ENCODE measurements at regions not wholly inside any gene's neighbourhood (a gene's known extent, or its start where the extent isn't known, plus 50 kb on each side); places are given as distances from the start of the nearest gene placed in this dataset.
A peak's percentile ranks its signal among the peaks of the same experiment; 100 is the strongest.

DNA sequence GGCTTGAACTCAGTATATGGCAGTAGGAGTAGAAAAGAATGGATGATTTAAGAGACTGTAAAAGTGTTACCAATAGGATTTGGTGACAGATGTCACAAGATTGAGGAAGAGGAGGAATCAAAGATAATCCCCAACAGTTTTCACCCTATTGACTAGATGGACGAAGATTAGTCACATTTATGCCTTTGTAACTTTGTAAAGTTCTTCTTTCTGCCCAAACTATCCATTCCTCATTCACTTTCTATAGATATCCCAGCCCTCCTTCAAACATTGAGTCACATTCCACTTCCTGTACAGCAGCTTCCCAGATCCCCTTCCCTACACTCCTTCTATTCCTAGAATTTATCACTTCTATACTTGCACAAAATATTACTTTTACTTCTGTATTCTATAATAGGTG is 207.9 kb downstream of the BTG1 start:
- no peak overlapping the region for H3K4me3 ChIP-seq (ENCODE audit: low read length)
- no peaks in the 10 kb centered on the region for H3K9me3 ChIP-seq (ENCODE audit: control insufficient read depth, low read length)
- H3K9ac ChIP-seq (ENCODE audit: low read length) = no peak overlapping the region
- DNase-seq (ENCODE audit: low read depth) = no peak
- H3K36me3 ChIP-seq (ENCODE audit: control insufficient read depth, insufficient read depth, low read length, severe bottlenecking) = no peaks in the 10 kb centered on the region
- no peaks in the 10 kb centered on the region for H3K27me3 ChIP-seq (replicated peaks; ENCODE audit: control insufficient read depth, insufficient read depth, low read length)
- H3K4me1 ChIP-seq (ENCODE audit: control insufficient read depth, insufficient read depth, low read length) = no peaks in the 10 kb centered on the region

DNA sequence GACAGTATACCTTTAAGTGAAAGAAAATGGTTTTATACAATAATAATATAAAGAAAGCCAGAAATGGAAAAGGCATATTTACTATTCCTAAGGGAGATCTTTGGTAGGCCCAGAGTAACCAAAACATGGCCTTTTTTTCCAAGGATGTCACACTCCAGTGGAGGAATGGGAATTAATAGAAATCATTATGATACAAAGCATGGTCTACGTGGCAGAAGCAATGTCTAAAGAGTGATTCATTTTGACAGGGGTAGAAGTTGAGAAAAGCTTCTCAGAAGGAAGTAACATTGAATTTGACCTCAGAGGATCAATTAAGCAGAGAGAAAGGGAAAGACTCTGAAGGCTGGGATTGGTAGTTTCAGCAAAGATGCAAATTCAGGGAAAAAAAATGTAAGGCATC is 208.6 kb downstream of the BTG1 start:
- H3K4me1 ChIP-seq (ENCODE audit: control insufficient read depth, insufficient read depth, low read length) = no peaks in the 10 kb centered on the region
- no peaks in the 10 kb centered on the region for H3K36me3 ChIP-seq (ENCODE audit: control insufficient read depth, insufficient read depth, low read length, severe bottlenecking)
- no peaks in the 10 kb centered on the region for H3K27me3 ChIP-seq (replicated peaks; ENCODE audit: control insufficient read depth, insufficient read depth, low read length)
- no peak for DNase-seq (ENCODE audit: low read depth)
- no peaks in the 10 kb centered on the region for H3K9me3 ChIP-seq (ENCODE audit: control insufficient read depth, low read length)
- no peak overlapping the region for H3K9ac ChIP-seq (ENCODE audit: low read length)
- no peak overlapping the region for H3K4me3 ChIP-seq (ENCODE audit: low read length)

DNA sequence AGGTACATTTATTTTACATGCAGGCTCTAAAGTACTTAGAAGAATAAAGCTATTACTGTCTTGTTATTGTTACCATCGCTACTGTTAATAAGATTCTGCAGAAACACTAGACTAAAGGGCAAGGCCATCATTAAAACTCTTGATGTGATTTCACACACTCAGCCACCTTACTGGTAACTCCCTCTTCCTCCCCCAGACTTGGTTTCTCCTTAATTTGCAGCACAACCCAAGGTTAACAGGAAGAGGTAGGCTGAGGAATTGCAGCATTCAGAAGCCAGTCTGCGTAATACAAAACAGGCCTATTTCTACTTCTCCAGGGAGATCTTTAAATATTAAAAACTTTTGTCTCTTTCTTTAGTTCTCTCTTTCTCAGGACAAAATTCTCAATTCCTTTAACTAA is 210.3 kb downstream of the BTG1 start:
- Histone ChIP-seq H3K4me1 (ENCODE audit: control insufficient read depth, insufficient read depth, low read length) (peaks cover 5% of the 10 kb centered on the region), H3K27me3 (replicated peaks; ENCODE audit: control insufficient read depth, insufficient read depth, low read length) (no peaks in the 10 kb centered on the region), H3K4me3 (ENCODE audit: low read length) (no peak overlapping the region), H3K36me3 (ENCODE audit: control insufficient read depth, insufficient read depth, low read length, severe bottlenecking) (no peaks in the 10 kb centered on the region), H3K9me3 (ENCODE audit: control insufficient read depth, low read length) (no peaks in the 10 kb centered on the region), H3K9ac (ENCODE audit: low read length) (no peak overlapping the region)
- DNase-seq (ENCODE audit: low read depth) = no peak

- H3K27me3 ChIP-seq (replicated peaks; ENCODE audit: control insufficient read depth, insufficient read depth, low read length) = no peaks in the 10 kb centered on the region
- H3K9me3 ChIP-seq (ENCODE audit: control insufficient read depth, low read length) = no peaks in the 10 kb centered on the region
- H3K9ac ChIP-seq (ENCODE audit: low read length) = no peak overlapping the region
- DNase-seq (ENCODE audit: low read depth) = peak; percentile 30
- no peak overlapping the region for H3K4me3 ChIP-seq (ENCODE audit: low read length)
- peaks cover 5% of the 10 kb centered on the region for H3K4me1 ChIP-seq (ENCODE audit: control insufficient read depth, insufficient read depth, low read length)
- H3K36me3 ChIP-seq (ENCODE audit: control insufficient read depth, insufficient read depth, low read length, severe bottlenecking) = no peaks in the 10 kb centered on the region
These were observed 214.5 kb downstream of the BTG1 start for GRCh38 chr12:91931111-91931510.

DNA sequence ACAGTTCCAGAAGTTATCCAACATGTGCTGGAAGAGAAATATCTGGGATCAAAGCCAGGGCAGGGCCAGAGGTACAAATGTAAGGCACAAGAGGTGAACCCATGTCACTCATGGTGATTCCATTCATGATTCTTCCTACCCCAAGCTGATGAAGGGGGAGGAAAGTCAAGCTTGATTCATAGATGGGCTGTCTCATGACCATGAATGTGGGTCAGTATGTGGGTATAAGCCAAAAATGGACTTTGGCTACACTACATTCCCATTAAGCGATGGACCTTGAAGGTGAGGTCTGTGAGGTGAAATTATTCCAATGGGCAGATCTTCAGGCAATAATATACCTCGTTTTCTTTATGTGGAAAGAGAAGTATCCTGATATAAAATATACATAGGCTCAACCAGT is 217.1 kb downstream of the BTG1 start:
- Histone ChIP-seq H3K9ac (ENCODE audit: low read length) (no peak overlapping the region), H3K36me3 (ENCODE audit: control insufficient read depth, insufficient read depth, low read length, severe bottlenecking) (no peaks in the 10 kb centered on the region), H3K4me3 (ENCODE audit: low read length) (no peak overlapping the region), H3K27me3 (replicated peaks; ENCODE audit: control insufficient read depth, insufficient read depth, low read length) (no peaks in the 10 kb centered on the region), H3K9me3 (ENCODE audit: control insufficient read depth, low read length) (no peaks in the 10 kb centered on the region), H3K4me1 (ENCODE audit: control insufficient read depth, insufficient read depth, low read length) (peaks cover 5% of the 10 kb centered on the region)
- no peak for DNase-seq (ENCODE audit: low read depth)

GRCh38 chr12:91926848-91927247 is 218.8 kb downstream of the BTG1 start:
- peaks cover 10% of the 10 kb centered on the region for H3K4me1 ChIP-seq (ENCODE audit: control insufficient read depth, insufficient read depth, low read length)
- H3K9ac ChIP-seq (ENCODE audit: low read length) = no peak overlapping the region
- DNase-seq (ENCODE audit: low read depth) = peak; percentile 58
- H3K27me3 ChIP-seq (replicated peaks; ENCODE audit: control insufficient read depth, insufficient read depth, low read length) = no peaks in the 10 kb centered on the region
- no peak overlapping the region for H3K4me3 ChIP-seq (ENCODE audit: low read length)
- no peaks in the 10 kb centered on the region for H3K36me3 ChIP-seq (ENCODE audit: control insufficient read depth, insufficient read depth, low read length, severe bottlenecking)
- H3K9me3 ChIP-seq (ENCODE audit: control insufficient read depth, low read length) = no peaks in the 10 kb centered on the region

DNA sequence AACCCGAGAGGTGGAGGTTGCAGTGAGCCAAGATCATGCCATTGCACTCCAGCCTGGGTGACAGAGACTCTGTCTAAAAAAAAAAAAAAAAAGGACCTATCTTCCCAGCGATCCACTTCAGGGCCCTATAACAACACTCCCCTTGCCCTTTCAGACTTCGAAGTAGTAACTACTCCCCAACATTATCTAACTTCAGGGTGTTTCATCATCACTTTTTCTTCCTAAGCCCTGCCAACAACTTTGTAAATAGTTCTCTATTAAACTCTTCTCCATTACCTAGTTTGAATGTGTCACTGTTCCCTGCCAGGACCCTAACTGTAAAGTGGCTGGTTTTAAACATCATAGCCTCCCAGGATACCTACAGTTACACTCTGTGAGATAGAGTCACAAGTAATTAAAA is 220.8 kb downstream of the BTG1 start:
- Histone ChIP-seq H3K9ac (ENCODE audit: low read length) (no peak overlapping the region), H3K27me3 (replicated peaks; ENCODE audit: control insufficient read depth, insufficient read depth, low read length) (no peaks in the 10 kb centered on the region), H3K4me1 (ENCODE audit: control insufficient read depth, insufficient read depth, low read length) (peaks cover 5% of the 10 kb centered on the region), H3K36me3 (ENCODE audit: control insufficient read depth, insufficient read depth, low read length, severe bottlenecking) (no peaks in the 10 kb centered on the region), H3K9me3 (ENCODE audit: control insufficient read depth, low read length) (no peaks in the 10 kb centered on the region), H3K4me3 (ENCODE audit: low read length) (no peak overlapping the region)
- no peak for DNase-seq (ENCODE audit: low read depth)

GRCh38 chr12:91923864-91924263 is 221.8 kb downstream of the BTG1 start:
- no peaks in the 10 kb centered on the region for H3K9me3 ChIP-seq (ENCODE audit: control insufficient read depth, low read length)
- H3K36me3 ChIP-seq (ENCODE audit: control insufficient read depth, insufficient read depth, low read length, severe bottlenecking) = no peaks in the 10 kb centered on the region
- no peak overlapping the region for H3K4me3 ChIP-seq (ENCODE audit: low read length)
- H3K27me3 ChIP-seq (replicated peaks; ENCODE audit: control insufficient read depth, insufficient read depth, low read length) = no peaks in the 10 kb centered on the region
- H3K9ac ChIP-seq (ENCODE audit: low read length) = no peak overlapping the region
- H3K4me1 ChIP-seq (ENCODE audit: control insufficient read depth, insufficient read depth, low read length) = peaks cover 5% of the 10 kb centered on the region
- DNase-seq (ENCODE audit: low read depth) = no peak

DNA sequence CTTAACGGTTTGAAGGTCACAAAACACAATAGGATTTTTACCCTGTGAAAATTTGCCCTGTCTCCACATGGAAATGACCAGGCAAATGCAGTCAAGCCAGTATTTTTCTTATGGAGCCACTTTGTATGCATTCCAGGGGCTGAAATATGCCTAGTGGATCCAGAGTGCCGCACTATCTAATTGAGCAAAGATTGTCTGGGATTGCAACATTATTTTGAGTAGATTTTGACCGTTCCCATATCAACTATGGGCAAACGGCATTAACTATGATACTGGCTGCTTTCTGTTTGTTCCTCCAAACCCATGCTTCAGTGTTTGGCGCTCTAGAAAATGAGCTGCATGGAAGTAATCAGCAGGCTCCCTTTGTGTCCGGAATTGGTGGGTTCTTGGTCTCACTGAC is 223.0 kb downstream of the BTG1 start:
- no peak overlapping the region for H3K9ac ChIP-seq (ENCODE audit: low read length)
- H3K36me3 ChIP-seq (ENCODE audit: control insufficient read depth, insufficient read depth, low read length, severe bottlenecking) = no peaks in the 10 kb centered on the region
- no peaks in the 10 kb centered on the region for H3K27me3 ChIP-seq (replicated peaks; ENCODE audit: control insufficient read depth, insufficient read depth, low read length)
- no peak for DNase-seq (ENCODE audit: low read depth)
- H3K9me3 ChIP-seq (ENCODE audit: control insufficient read depth, low read length) = no peaks in the 10 kb centered on the region
- peaks cover 5% of the 10 kb centered on the region for H3K4me1 ChIP-seq (ENCODE audit: control insufficient read depth, insufficient read depth, low read length)
- no peak overlapping the region for H3K4me3 ChIP-seq (ENCODE audit: low read length)

DNA sequence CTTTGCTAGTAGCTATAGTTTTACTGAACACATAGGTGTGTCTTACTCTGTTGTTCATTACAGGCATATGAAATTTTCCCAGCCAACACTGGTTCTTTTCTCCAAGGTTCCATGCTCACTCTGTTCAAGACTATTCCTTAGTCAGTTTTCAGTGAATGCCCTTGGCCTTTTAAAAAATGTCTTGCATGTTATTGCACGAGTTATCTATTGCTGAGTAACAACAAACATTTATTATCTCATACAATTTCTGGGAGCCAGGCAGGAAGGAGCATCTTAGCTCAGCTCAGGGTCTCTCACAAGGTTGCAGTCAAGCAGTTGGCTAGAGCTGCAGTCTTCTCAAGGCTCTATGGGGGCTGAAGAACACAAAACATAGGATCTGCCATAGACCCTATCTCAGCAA is 223.5 kb downstream of the BTG1 start:
- H3K27me3 ChIP-seq (replicated peaks; ENCODE audit: control insufficient read depth, insufficient read depth, low read length) = no peaks in the 10 kb centered on the region
- DNase-seq (ENCODE audit: low read depth) = no peak
- no peaks in the 10 kb centered on the region for H3K36me3 ChIP-seq (ENCODE audit: control insufficient read depth, insufficient read depth, low read length, severe bottlenecking)
- H3K9ac ChIP-seq (ENCODE audit: low read length) = no peak overlapping the region
- H3K4me3 ChIP-seq (ENCODE audit: low read length) = no peak overlapping the region
- H3K9me3 ChIP-seq (ENCODE audit: control insufficient read depth, low read length) = no peaks in the 10 kb centered on the region
- peaks cover 5% of the 10 kb centered on the region for H3K4me1 ChIP-seq (ENCODE audit: control insufficient read depth, insufficient read depth, low read length)

DNA sequence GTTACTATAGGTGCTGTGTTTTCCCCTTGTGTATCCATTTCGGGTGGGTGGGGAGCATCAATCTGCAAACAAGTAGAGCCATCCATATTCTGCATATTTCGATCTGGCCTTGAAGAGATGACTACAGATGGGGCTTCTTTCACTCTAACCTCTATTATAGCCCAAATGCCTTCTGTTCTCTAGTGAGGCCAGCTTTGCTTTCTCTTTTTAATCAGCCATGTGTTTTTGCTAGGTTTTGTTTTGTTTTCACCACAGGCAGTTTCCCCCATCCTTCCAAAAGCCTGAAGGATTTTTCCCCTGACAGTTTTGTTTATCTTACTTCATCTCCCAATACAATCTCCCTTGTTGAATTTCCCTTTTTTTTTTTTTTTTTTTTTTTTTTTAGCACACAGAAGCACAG is 224.1 kb downstream of the BTG1 start:
- Histone ChIP-seq H3K9me3 (ENCODE audit: control insufficient read depth, low read length) (no peaks in the 10 kb centered on the region), H3K27me3 (replicated peaks; ENCODE audit: control insufficient read depth, insufficient read depth, low read length) (no peaks in the 10 kb centered on the region), H3K4me3 (ENCODE audit: low read length) (no peak overlapping the region), H3K4me1 (ENCODE audit: control insufficient read depth, insufficient read depth, low read length) (peaks cover 5% of the 10 kb centered on the region), H3K9ac (ENCODE audit: low read length) (no peak overlapping the region), H3K36me3 (ENCODE audit: control insufficient read depth, insufficient read depth, low read length, severe bottlenecking) (no peaks in the 10 kb centered on the region)
- DNase-seq (ENCODE audit: low read depth) = peak; percentile 14

DNA sequence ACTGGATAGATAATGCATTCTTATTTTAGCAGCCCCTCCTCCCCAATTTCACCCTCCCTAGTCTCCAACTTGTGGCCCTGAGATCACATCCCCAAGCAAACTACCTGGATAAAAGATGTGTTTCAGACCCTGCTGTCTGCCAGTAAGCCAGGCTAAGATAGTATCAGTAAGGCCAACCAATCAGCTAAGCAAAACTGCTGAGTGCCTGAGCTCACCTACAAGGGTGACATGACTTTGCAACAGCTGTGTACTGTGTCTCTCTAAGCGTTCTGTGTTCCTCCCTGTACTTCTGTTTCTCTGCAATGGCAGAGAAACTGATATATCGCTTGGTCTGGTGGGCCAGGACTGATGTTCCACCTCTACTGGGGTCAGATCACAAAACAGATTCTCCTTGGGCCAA is 224.9 kb downstream of the BTG1 start:
- Histone ChIP-seq H3K27me3 (replicated peaks; ENCODE audit: control insufficient read depth, insufficient read depth, low read length) (no peaks in the 10 kb centered on the region), H3K9ac (ENCODE audit: low read length) (no peak overlapping the region), H3K9me3 (ENCODE audit: control insufficient read depth, low read length) (no peaks in the 10 kb centered on the region), H3K36me3 (ENCODE audit: control insufficient read depth, insufficient read depth, low read length, severe bottlenecking) (no peaks in the 10 kb centered on the region), H3K4me1 (ENCODE audit: control insufficient read depth, insufficient read depth, low read length) (peaks cover 5% of the 10 kb centered on the region), H3K4me3 (ENCODE audit: low read length) (no peak overlapping the region)
- DNase-seq (ENCODE audit: low read depth) = no peak
